CD4-positive, alpha-beta T cell treated with Interleukin-15 for 4 hours (primary cell): ENCODE measurements at regions not wholly inside any gene's neighbourhood (a gene's known extent, or its start where the extent isn't known, plus 50 kb on each side); places are given as distances from the start of the nearest gene placed in this dataset.
A peak's percentile ranks its signal among the peaks of the same experiment; 100 is the strongest.
"Not testable (repeated sequence)": the region's sequence is repeated elsewhere in the genome, so short reads cannot be mapped to it uniquely, and the experiment has no call there.

Source experiments
- DNase-seq: peaks from one replicate; pipeline ENCODE4 v3.0.0-alpha.2; 2020; ENCODE audit warnings: low spot score

GRCh38 chr12:11539156-11539555, 110.3 kb upstream of the ETV6 start:
- DNase-seq = no peak

- DNase-seq = no peak
Measured at GRCh38 chr12:11540156-11540555, 109.3 kb upstream of the ETV6 start.

- DNase-seq = no peak
Measured at GRCh38 chr12:11540615-11541310, 108.7 kb upstream of the ETV6 start.

- DNase-seq = no peak
Measured at GRCh38 chr12:11542599-11542998, 106.9 kb upstream of the ETV6 start.

DNA sequence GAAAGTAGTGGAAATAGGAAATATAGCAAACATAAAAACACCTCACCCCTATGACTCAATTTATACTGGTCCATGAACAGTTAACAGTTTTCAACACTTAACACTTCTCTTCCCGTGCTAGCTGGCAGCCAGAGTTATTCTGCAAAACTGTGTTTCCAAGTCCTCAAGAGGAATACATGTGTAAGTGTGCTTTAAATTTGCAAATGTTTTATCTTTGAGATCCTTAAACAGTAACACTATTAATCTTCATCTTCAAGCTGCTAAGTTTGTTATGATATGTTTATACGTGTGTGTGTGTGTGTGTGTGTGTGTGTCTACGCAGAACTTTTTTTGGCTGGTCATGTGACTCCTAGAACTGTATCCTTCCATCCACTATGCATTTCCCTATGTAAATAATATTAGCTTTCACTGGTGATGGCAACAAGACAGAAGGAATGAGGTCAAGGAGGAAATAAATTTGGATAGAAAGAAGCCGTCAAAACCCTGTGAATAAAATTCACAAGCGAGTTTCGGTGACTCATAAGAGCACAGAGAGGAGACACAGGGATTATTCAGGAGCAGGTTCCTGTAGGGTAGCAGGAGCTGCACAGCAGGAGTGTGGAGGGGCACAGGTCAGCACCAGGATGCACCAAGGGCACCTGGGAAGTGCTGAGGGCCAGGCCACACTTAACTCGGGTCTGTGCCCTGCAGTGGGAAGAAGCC, 105.9 kb upstream of the ETV6 start:
- DNase-seq = no peak

DNA sequence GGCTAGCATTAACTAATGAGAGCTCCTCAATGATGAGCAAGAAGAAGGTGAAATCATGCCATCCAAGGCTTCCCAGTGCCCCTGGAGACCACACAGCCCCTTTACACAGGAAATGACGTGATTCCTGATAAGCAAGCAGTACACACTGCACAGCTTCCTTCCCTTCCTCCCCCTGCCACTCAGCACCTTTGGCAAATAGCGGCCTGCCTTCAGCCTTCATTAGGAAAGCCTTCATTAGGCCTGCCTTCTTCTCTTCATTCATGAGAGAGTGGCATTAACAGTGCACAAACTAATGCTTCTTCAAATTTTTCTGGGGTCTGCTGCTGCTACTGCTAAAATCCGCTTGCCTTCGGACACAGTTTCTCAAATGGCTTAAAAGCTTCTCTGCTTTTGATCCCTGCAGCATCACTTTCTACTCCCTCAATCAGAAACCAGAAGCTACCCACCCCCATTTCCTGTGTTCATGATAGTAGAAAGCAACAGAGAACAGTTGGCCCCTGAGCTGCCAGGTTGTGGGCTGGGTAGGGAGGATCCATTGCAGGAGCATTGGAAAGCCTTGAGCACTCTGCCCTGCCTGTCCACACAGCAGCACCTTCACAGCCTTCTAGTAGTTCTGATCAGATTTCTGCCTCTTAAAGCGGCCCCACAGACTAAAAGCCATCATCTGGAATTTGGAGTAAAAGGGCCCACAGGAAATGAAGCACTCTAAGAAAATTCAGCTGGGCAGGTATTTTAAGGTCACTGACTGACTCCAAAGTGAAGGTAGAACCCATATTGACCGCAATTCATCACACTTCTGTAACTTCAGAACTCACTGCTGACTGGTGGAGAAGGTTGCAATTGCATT, 103.8 kb upstream of the ETV6 start:
- peak; percentile 45 for DNase-seq

DNA sequence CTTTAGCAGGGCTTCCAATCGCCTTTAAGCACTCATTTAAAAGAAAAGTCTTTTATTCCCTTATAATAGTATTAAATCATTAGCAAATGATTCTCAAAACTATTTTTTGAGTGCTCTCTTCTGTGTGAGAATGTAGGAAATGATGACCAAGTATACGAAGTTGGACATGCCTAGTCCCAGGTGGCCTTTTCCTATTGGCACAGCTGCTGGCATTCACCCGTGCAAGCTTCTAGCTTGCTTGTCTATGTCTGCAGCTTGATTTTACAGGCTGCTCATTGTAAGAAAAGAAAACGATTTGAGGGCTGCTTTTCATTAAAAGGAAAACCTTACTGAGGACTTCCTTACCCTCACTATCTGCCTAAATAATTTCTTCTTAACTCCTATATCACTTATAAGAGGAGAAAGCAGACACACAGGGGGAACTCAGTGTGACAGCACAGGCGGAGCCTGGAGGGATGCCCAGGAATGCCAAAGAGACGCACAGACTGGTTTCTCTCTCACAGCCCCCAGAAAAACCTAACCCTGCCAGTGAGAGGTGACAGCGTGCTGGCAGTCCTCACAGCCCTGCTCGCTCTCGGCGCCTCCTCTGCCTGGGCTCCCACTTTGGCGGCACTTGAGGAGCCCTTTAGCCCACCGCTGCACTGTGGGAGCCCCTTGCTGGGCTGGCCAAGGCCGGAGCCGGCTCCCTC, 102.7 kb upstream of the ETV6 start:
- DNase-seq = not testable (repeated sequence)

DNA sequence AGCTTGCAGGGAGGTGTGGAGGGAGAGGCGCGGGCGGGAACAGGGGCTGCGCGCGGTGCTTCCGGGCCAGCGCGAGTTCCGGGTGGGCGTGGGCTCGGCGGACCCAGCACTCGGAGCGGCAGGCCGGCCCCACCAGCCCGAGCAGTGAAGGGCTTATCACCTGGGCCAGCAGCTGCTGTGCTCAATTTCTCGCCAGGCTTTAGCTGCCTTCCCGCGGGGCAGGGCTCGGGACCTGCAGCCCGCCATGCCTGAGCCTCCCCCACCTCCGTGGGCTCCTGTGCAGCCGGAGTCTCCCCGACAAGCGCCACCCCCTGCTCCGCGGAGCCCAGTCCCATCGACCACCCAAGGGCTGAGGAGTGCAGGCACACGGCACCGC, 102.2 kb upstream of the ETV6 start:
- DNase-seq = not testable (repeated sequence)

GRCh38 chr12:11549119-11549518, 100.4 kb upstream of the ETV6 start:
- no peak for DNase-seq

DNA sequence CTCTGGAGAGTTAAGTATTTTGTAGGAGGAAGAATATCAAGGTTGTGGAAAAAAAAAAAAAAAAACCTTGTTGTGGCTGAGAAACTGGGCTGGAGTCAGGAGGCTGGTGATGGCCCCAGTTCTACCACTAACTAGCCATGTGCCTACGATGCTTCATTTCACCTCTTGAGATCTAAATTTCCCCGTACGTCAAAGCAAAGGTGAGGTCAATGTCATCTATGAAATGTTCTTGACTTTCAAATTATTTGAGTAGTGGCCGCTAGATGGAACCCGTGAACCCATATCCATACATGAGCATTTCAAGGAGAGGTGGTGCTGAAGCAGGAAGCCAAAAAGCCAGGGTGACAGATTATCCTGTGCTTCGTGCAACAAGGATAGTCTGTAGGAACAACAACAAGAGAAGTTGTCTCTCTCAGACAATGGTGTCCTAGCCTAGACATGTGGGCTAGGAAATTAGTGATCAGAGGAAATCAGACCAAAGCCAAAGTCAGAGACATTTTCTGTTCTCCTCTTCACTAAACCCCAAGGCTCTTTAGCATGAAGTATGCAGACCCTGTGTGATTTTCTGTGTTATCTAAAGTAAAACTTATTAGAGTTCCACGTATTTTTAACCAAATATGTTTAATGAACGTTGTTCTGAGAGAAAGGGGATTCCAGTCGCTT, 95.5 kb upstream of the ETV6 start:
- DNase-seq = peak; percentile 65

DNA sequence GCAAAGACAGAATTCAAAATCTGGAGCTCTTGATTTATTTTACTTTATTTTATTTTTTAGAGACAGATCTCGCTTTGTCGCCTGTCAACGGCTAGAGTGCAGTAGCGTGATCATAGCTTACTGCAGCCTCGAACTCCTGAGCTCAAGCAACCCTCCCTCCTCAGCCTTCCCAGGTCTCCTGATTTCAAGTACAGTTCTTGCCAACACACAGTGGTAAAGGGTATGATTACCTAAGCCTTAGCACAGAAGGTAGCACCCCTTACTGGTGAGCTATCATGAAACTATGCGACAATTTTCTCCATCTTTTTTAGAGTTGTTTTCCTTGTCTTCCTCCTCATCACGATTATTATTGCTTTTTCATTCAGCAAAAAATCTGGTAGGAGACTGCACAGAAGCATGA, 94.3 kb upstream of the ETV6 start:
- DNase-seq = no peak

DNA sequence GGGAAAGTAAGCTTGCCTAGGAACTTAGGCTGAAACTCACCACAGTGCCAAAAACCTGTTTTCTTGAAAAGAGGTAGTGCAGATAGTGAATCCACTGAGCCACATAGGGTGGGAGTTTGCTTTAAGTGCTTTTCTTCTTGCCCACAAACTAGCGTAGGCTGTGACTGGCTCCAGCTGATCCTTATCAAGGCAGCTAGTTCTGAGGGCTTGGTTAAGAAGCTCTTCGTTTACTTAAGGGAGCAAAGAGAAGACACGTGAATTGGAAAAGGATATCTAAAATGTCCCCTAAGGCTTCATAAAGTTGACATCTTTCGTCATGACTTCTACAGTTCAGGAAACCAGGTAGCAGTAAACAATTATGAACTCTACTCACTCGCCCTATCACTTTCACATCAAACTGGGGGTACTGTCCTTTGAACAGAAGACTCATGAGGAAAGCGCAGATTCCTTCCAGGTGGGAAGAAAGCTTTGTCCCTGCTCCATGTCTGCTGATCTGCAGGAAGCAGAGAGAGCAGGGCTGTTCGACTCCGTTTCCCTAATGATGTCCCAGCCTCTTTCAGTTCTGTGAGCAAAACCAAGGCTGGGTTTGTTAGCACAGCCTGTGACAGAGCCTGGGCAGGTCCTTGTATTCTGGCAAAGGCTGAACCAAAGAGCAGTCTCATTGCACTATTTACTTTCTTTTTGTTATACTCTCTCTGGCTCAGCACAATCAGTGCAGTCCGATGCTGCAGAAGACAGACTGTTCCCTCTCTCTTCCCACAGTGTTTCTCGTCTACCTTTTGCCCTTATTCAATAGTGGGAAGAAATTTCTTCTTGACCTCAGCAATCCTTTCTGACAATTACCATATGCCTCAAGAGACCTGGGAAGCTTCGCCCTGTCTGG, 93.5 kb upstream of the ETV6 start:
- DNase-seq = no peak

DNA sequence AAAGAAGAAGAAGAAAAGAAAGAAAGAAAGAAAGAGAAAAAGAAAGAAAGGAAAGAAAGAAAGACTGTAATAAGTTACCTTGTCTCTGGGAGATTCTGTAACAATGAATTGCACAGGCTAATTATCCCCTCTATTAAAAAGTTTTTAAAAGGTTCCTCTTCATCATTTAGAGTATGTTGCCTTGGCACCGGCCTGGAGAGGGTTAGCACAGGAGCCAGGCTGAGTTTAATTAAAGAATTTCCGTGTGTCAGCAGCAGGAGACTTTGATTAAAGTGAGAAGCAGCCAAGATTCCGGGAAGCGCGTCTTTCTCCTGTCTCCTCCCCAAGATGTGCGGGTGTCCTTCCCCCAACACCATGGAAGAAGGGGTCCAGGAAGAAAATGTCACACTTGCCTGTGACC, 92.8 kb upstream of the ETV6 start:
- DNase-seq = no peak

- no peak for DNase-seq
Measured at GRCh38 chr12:11559626-11560340, 89.7 kb upstream of the ETV6 start.

DNA sequence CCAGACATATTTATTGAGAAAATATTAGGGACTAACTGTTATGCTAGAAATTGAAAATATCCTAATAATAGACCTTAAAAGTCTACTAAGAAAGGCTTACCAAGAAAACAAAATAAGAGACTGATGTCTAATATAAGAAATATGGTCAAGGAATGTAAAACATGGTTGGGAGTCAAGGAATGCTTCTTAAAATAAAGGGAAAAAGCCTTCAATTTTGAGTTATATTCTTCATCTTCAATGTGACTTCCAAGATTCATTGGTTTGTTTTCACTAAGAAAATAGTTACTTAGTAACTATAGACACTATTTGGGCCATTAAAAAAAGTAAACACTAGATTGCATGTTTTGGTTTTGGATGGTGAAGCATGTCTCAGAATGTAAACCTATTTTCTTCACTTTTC, 88.1 kb upstream of the ETV6 start:
- no peak for DNase-seq

DNA sequence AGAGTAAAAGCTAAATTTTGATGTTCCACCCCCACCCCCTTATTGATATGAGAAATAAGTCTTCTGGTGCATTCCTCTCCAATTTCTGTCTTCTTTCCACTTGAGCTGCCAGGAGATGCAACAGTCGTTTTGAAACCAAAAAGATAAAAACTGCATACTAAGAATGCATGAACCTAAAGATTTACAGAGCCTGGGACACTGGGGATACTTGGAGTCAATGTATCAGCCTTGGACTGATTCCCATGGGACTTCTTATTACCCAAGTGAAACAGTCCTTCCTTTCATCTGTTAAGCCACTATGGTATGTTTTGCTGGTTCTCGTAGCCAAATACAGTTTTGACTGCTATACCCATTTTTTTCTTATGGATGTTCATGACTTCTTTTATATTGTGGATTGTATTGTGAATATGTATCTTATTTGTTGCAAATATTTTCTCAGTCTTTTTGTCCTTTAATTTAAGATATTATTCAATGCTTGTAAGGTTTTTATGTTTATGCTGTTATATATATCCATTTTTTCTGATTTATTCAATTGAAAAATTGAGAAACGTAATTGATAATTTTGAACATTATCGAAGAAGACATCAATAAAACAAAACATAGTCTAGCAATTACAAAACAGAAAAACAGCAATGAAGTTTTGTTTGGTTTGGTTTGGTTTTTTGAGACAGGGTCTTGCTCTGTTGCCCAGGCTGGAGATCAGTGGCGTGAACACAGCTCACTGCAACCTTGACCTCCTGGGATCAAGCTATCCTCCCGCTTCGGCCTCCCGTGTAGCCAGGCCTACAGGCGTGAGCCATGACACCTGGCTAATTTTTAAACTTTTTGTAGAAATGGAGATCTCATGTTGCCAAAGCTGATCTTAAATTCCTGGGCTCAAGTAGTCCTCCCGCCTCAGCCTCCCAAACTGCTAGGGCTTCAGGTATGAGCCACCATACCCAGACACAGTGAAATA, 85.4 kb upstream of the ETV6 start:
- no peak for DNase-seq

GRCh38 chr12:11564984-11565651, 84.4 kb upstream of the ETV6 start:
- no peak for DNase-seq

DNA sequence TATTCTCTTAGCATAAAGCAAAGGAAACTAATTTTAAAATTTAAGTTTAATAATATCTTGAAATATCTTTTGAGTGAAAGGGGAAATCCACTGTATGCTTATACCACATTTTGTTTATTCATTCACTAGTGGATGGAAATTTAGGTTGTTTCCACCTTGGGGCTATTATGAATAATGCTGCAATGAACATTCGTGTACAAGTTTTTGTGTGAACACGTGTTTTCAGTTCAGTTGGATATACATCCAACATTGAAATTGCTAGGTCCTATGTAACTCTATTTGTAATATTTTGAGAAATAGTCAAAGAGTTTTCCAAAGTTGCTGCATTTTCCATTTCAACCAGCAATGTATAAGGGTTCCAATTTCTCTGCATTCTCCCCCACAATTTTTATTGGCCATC, 83.7 kb upstream of the ETV6 start:
- no peak for DNase-seq
